K562 (cell line): ENCODE measurements at regions not wholly inside any gene's neighbourhood (a gene's known extent, or its start where the extent isn't known, plus 50 kb on each side); places are given as distances from the start of the nearest gene placed in this dataset.

Source experiments
- ATAC-seq: fragments of 200-7000 bp; cut with Tn5 transposase; 3 replicates; pipeline ENCODE4 v1.9.1; 2020; ENCODE audit warnings: moderate library complexity
- BruUV-seq: library from RNA; stranded (reverse); fragments of 400-500 nt; replicated peaks from 2 replicates; lab custom pipeline; 2021; lab: Mats Ljungman, UMichigan
- CTCF ChIA-PET: fragments of 300-600 bp; formaldehyde crosslinking; extraction: SDS; loops from one replicate; lab custom pipeline; 2021; ENCODE audit warnings: low intra/inter-chr PET ratio; lab: Yijun Ruan, JAX
- POLR2A ChIA-PET: fragments of 300-600, 350-650 bp; sonication (Branson Sonifier 250); formaldehyde crosslinking; extraction: SDS; loops from one replicate; lab custom pipeline; 2021; ENCODE audit warnings: antibody characterized with exemption, inconsistent platforms; lab: Yijun Ruan, JAX
- DNase-seq, 4 experiments: peaks; one replicate each; pipeline versions ENCODE4 v3.0.0 to v3.0.0-alpha.2; 2011 to 2018; ENCODE audit warnings: low spot score in 3 of 4, mixed read lengths in 3 of 4; ENCODE audit errors: extremely low read depth in 1 of 4
- FAIRE-seq: peaks from 2 replicates; lab custom pipeline; 2011; peaks lifted over from hg19 to GRCh38; lab: Jason Lieb, UNC
- H2AFZ ChIP-seq: 2 replicates; pipeline ENCODE4 v1.6.0; 2011; ENCODE audit warnings: low read depth, low read length, control low read depth, inconsistent platforms
- H3K27ac ChIP-seq: fragments of 200-600 bp; 3 replicates; pipeline ENCODE4 v1.8.0; 2011; ENCODE audit warnings: low read depth, mild to moderate bottlenecking, control low read depth, inconsistent platforms, low read length, moderate library complexity, mixed read lengths; ENCODE audit errors: extremely low read depth
- H3K27me3 ChIP-seq, 2 experiments: fragments of 300-600 bp in 1 of 2; 2 replicates in 1 of 2; 3 replicates in 1 of 2; pipeline versions ENCODE4 v1.6.0 to v1.8.0; 2011; ENCODE audit warnings: inconsistent platforms in 2 of 2, low read length in 2 of 2, mild to moderate bottlenecking in 1 of 2, mixed read lengths in 1 of 2, moderate library complexity in 1 of 2; ENCODE audit not compliant: control insufficient read depth in 2 of 2, insufficient read depth in 2 of 2
- H3K36me3 ChIP-seq: fragments of 300-600 bp; 3 replicates; pipeline ENCODE4 v1.8.0; 2011; ENCODE audit warnings: mild to moderate bottlenecking, low read length, inconsistent platforms; ENCODE audit not compliant: control insufficient read depth, insufficient read depth
- H3K4me1 ChIP-seq, 2 experiments: fragments of 200-600 bp in 1 of 2; replicated peaks in 1 of 2; 2 replicates in 1 of 2; 3 replicates in 1 of 2; pipeline versions ENCODE4 v1.5.1 to v1.8.0; 2011; ENCODE audit warnings: inconsistent platforms in 2 of 2, low read length in 2 of 2, mild to moderate bottlenecking in 1 of 2, mixed read lengths in 1 of 2, moderate library complexity in 1 of 2; ENCODE audit not compliant: control insufficient read depth in 2 of 2, insufficient read depth in 2 of 2
- H3K4me2 ChIP-seq: 2 replicates; pipeline ENCODE4 v1.6.1; 2011; ENCODE audit warnings: low read length, control low read depth, inconsistent platforms, mixed read lengths; ENCODE audit not compliant: insufficient read depth
- H3K4me3 ChIP-seq: fragments of 200-600 bp; sonication (generic), shearing (Covaris generic); 2 replicates; pipeline ENCODE4 v1.5.1; 2016; ENCODE audit warnings: control low read depth, inconsistent platforms
- H3K79me2 ChIP-seq: fragments of 200-600 bp; 3 replicates; pipeline ENCODE4 v1.8.0; 2011; ENCODE audit warnings: low read length, inconsistent platforms; ENCODE audit not compliant: control insufficient read depth, insufficient read depth
- H3K9ac ChIP-seq, 2 experiments: 2 replicates each; pipeline versions ENCODE4 v1.6.0 to v1.6.1; 2011; ENCODE audit warnings: low read depth in 2 of 2, low read length in 2 of 2, control low read depth in 1 of 2, inconsistent platforms in 1 of 2, mild to moderate bottlenecking in 1 of 2, mixed read lengths in 1 of 2; ENCODE audit not compliant: insufficient read depth in 1 of 2
- H3K9me1 ChIP-seq: one replicate; pipeline ENCODE4 v1.6.0; 2011; ENCODE audit warnings: inconsistent platforms, mild to moderate bottlenecking, low read length, moderate library complexity; ENCODE audit not compliant: control insufficient read depth, insufficient read depth
- H3K9me3 ChIP-seq: replicated peaks from 2 replicates; pipeline ENCODE4 v1.5.1; 2011; ENCODE audit warnings: low read depth, low read length, inconsistent platforms; ENCODE audit not compliant: control insufficient read depth, insufficient read depth
- H4K20me1 ChIP-seq: replicated peaks from 2 replicates; pipeline ENCODE4 v1.6.1; 2011; ENCODE audit warnings: low read length, inconsistent platforms, mixed read lengths; ENCODE audit not compliant: control insufficient read depth, insufficient read depth
- CBX1 ChIP-seq: sonication (generic); IDR thresholded peaks from 2 replicates; pipeline ENCODE4 v1.6.1; 2016; ENCODE audit warnings: antibody characterized with exemption, low read depth, mild to moderate bottlenecking
- ERF ChIP-seq: fragments of 450-650 bp; formaldehyde crosslinking; IDR thresholded peaks from 2 replicates; pipeline ENCODE4 v1.4.0; 2020; ENCODE audit warnings: mild to moderate bottlenecking, mixed read lengths
- ESRRB ChIP-seq: fragments of 250-450 bp; sonication (Bioruptor Pico); IDR thresholded peaks from 2 replicates; pipeline ENCODE4 v1.5.0; 2020; ENCODE audit warnings: mild to moderate bottlenecking, moderate library complexity, borderline replicate concordance
- GATA2 ChIP-seq: sonication (generic); formaldehyde crosslinking; IDR thresholded peaks from 2 replicates; pipeline ENCODE4 v1.4.0; 2020; ENCODE audit warnings: mild to moderate bottlenecking, missing genetic modification reagents
- GMEB1 ChIP-seq: fragments of 250-450 bp; sonication (Bioruptor Pico); IDR thresholded peaks from 2 replicates; pipeline ENCODE4 v1.4.0; 2020; ENCODE audit warnings: mild to moderate bottlenecking
- HNRNPUL1 ChIP-seq: fragments of 200-400 bp; formaldehyde crosslinking; IDR thresholded peaks from 2 replicates; pipeline ENCODE4 v1.6.1; 2017; ENCODE audit warnings: low read length
- ILK ChIP-seq: fragments of 450-650 bp; IDR thresholded peaks from 2 replicates; pipeline ENCODE4 v1.6.1; 2016; ENCODE audit warnings: missing genetic modification characterization, low read depth, mild to moderate bottlenecking, missing compliant biosample characterization, moderate library complexity, borderline replicate concordance
- NCOA2 ChIP-seq, 2 experiments: fragments of 450-650 bp; IDR thresholded peaks; 2 replicates each; pipeline ENCODE4 v1.6.1; 2018; ENCODE audit warnings: mild to moderate bottlenecking in 2 of 2, moderate library complexity in 1 of 2; ENCODE audit not compliant: partially characterized antibody in 2 of 2
- NFE2L1 ChIP-seq: fragments of 450-650 bp; IDR thresholded peaks from 2 replicates; pipeline ENCODE4 v1.6.1; 2016; ENCODE audit warnings: missing genetic modification characterization, low read depth, mild to moderate bottlenecking, missing compliant biosample characterization, moderate library complexity, borderline replicate concordance
- POLR2G ChIP-seq: fragments of 200-400 bp; formaldehyde crosslinking; IDR thresholded peaks from 2 replicates; pipeline ENCODE4 v1.6.1; 2017; ENCODE audit warnings: low read depth, mild to moderate bottlenecking, antibody characterized with exemption, low read length, moderate library complexity
- PRPF4 ChIP-seq: fragments of 200-400 bp; formaldehyde crosslinking; IDR thresholded peaks from one replicate; pipeline ENCODE4 v1.6.1; 2017; ENCODE audit warnings: low read length, low read depth, mild to moderate bottlenecking; ENCODE audit not compliant: insufficient read depth, poor library complexity, severe bottlenecking
- SMARCA5 ChIP-seq: fragments of 450-650 bp; IDR thresholded peaks from 2 replicates; pipeline ENCODE4 v1.6.1; 2016
- SREBF2 ChIP-seq: sonication (generic); formaldehyde crosslinking; IDR thresholded peaks from 2 replicates; pipeline ENCODE4 v1.4.0; 2020; ENCODE audit warnings: mild to moderate bottlenecking, missing genetic modification reagents
- STAT5B ChIP-seq: fragments of 250-450 bp; sonication (Bioruptor Pico); IDR thresholded peaks from 2 replicates; pipeline ENCODE4 v1.8.0; 2021; ENCODE audit warnings: mild to moderate bottlenecking, inconsistent platforms
- U2AF1 ChIP-seq: fragments of 200-400 bp; formaldehyde crosslinking; optimal IDR thresholded peaks from 2 replicates; pipeline ENCODE3; 2017; ENCODE audit warnings: mild to moderate bottlenecking, low read depth, low read length, moderate library complexity
- ZNF12 ChIP-seq: sonication (generic); formaldehyde crosslinking; IDR thresholded peaks from 2 replicates; pipeline ENCODE4 v1.4.0; 2020; ENCODE audit warnings: mild to moderate bottlenecking, missing genetic modification reagents
- ZNF133 ChIP-seq: fragments of 250-450 bp; sonication (Bioruptor Pico); IDR thresholded peaks from 2 replicates; pipeline ENCODE4 v1.4.0; 2020; ENCODE audit warnings: mild to moderate bottlenecking
- ZNF143 ChIP-seq: sonication (generic); formaldehyde crosslinking; IDR thresholded peaks from 2 replicates; pipeline ENCODE4 v1.9.0; 2022; ENCODE audit warnings: mild to moderate bottlenecking, missing genetic modification reagents
- ZNF263 ChIP-seq: sonication (generic); formaldehyde crosslinking; IDR thresholded peaks from 2 replicates; pipeline ENCODE4 v1.8.0; 2022; ENCODE audit warnings: mild to moderate bottlenecking, missing genetic modification reagents, borderline replicate concordance
- WGBS: fragments of 100-300 bp; shearing (Covaris generic); methylation state at CpG from one replicate; pipeline ENCODE4 v1.1.6; 2016; ENCODE audit warnings: low coverage, mixed read lengths; ENCODE audit not compliant: insufficient coverage; ENCODE audit errors: missing lambda C conversion rate; 5-methylcytosine and 5-hydroxymethylcytosine counted together
- in situ Hi-C: fragments of 300-500 bp; cut with MboI; formaldehyde crosslinking; loops from 4 replicates; pipeline ENCODE4 v1.15.0; 2018; ENCODE audit warnings: inconsistent platforms, mixed read lengths
- intact Hi-C: fragments of 100-400 bp; cut with micrococcal nuclease; formaldehyde crosslinking; loops from 2 replicates; pipeline ENCODE4 v1.14.2; 2022
- TF ChIP-seq, protein P1 (sequence below): fragments of 250-450 bp; sonication (Bioruptor Pico); IDR thresholded peaks from 2 replicates; pipeline ENCODE4 v1.5.1; 2021; ENCODE audit warnings: mild to moderate bottlenecking

- Histone ChIP-seq H3K4me2 (no peak overlapping the region), H3K4me1 (no peaks in the 10 kb centered on the region), H4K20me1 (no peaks in the 10 kb centered on the region), H3K79me2 (no peaks in the 10 kb centered on the region), H2AFZ (no peak overlapping the region), H3K9me1 (no peaks in the 10 kb centered on the region), H3K9me3 (no peaks in the 10 kb centered on the region), H3K36me3 (no peaks in the 10 kb centered on the region), H3K27me3 (no peaks in the 10 kb centered on the region), H3K27ac (no peak overlapping the region), H3K9ac (no peak overlapping the region), H3K4me3 (no peak overlapping the region)
- ChIA-PET POLR2A (no interaction called here), CTCF (no interaction called here)
- no TSS peak for BruUV-seq
- in situ Hi-C loops (no loop called here), intact Hi-C loops (no loop called here)
- WGBS: 22% methylated on average over 5 of the region's 5 CpGs
- no peak for DNase-seq
- no peak for FAIRE-seq
- no peak for TF ChIP-seq SMARCA5
- no peak for TF ChIP-seq GMEB1 (CRISPR knock-in tag)
- TF ChIP-seq, protein P1, sequence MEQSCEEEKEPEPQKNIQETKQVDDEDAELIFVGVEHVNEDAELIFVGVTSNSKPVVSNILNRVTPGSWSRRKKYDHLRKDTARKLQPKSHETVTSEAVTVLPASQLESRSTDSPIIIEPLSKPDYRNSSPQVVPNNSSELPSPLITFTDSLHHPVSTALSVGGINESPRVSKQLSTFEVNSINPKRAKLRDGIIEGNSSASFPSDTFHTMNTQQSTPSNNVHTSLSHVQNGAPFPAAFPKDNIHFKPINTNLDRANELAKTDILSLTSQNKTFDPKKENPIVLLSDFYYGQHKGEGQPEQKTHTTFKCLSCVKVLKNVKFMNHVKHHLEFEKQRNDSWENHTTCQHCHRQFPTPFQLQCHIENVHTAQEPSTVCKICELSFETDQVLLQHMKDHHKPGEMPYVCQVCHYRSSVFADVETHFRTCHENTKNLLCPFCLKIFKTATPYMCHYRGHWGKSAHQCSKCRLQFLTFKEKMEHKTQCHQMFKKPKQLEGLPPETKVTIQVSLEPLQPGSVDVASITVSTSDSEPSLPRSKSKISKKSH (CRISPR knock-in tag): no peak
- TF ChIP-seq ZNF263 (CRISPR knock-in tag): no peak
- TF ChIP-seq POLR2G: no peak
- TF ChIP-seq ESRRB (CRISPR knock-in tag): no peak
- TF ChIP-seq HNRNPUL1: no peak
- TF ChIP-seq GATA2: no peak
- TF ChIP-seq U2AF1: no peak
- no peak for TF ChIP-seq SREBF2 (CRISPR knock-in tag)
- TF ChIP-seq STAT5B (CRISPR knock-in tag): no peak
- TF ChIP-seq PRPF4: no peak
- no peak for TF ChIP-seq NCOA2 (IDR thresholded peaks at IDR 0.05; ENCODE audit: partially characterized antibody in 2 of 2)
- no peak for TF ChIP-seq ILK (tag)
- no peak for TF ChIP-seq ZNF133 (CRISPR knock-in tag)
- TF ChIP-seq ZNF143 (CRISPR knock-in tag): no peak
- TF ChIP-seq CBX1: no peak
- TF ChIP-seq ERF (CRISPR knock-in tag): no peak
- TF ChIP-seq NFE2L1 (tag): no peak
- TF ChIP-seq ZNF12 (CRISPR knock-in tag): no peak
- no peak for ATAC-seq
Measured at GRCh38 chr3:65098400-65098799, 410.6 kb upstream of the ADAMTS9 start.
